ENCODE measurements at regions not wholly inside any gene's neighbourhood (a gene's known extent, or its start where the extent isn't known, plus 50 kb on each side); places are given as distances from the start of the nearest gene placed in this dataset.

DNA sequence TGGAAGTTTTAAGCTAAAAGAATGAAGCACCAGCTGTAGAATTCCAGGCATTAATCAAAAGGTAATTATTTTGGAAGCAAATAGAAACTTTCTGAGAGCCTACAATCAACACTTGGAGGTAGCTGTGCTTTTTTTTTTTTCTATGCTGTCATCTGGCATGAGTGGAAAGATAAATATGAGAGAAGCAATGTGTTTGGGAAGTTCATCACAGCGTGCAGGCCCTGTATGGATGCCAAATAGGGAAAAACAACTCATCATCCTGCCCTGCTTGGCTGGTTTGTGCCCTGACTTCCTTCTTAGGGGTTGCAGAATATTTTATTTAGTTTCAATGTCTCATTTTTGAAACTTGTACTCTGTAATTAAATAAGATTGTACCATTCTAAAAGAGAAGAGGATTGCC lies 437.4 kb downstream of the PIK3C3 start:
- Histone ChIP-seq H3K79me2 (ENCODE audit: insufficient read depth, low read length) (no peaks in the 10 kb centered on the region), H3K9me3 (ENCODE audit: insufficient read depth, low read depth, low read length) (no peaks in the 10 kb centered on the region), H3K4me3 (ENCODE audit: low read length, poor library complexity, severe bottlenecking) (no peak overlapping the region), H3K36me3 (ENCODE audit: insufficient read depth, low read length) (no peaks in the 10 kb centered on the region), H3K9me2 (replicated peaks; ENCODE audit: low read depth, low read length) (no peaks in the 10 kb centered on the region), H3F3A (ENCODE audit: low read depth) (no peaks in the 10 kb centered on the region), H3K9ac (ENCODE audit: low read depth, low read length, poor library complexity, severe bottlenecking) (no peak overlapping the region), H3K4me1 (ENCODE audit: insufficient read depth, low read length, poor library complexity, severe bottlenecking) (no peaks in the 10 kb centered on the region), H3K27me3 (ENCODE audit: insufficient read depth, low read length, poor library complexity, severe bottlenecking) (no peaks in the 10 kb centered on the region), H4K20me1 (ENCODE audit: insufficient read depth, low read length, poor library complexity, severe bottlenecking) (no peaks in the 10 kb centered on the region), H3K4me2 (ENCODE audit: low read depth, low read length, poor library complexity, severe bottlenecking) (no peak overlapping the region), H2AFZ (ENCODE audit: low read length) (no peak overlapping the region)
- TF ChIP-seq, protein P1, sequence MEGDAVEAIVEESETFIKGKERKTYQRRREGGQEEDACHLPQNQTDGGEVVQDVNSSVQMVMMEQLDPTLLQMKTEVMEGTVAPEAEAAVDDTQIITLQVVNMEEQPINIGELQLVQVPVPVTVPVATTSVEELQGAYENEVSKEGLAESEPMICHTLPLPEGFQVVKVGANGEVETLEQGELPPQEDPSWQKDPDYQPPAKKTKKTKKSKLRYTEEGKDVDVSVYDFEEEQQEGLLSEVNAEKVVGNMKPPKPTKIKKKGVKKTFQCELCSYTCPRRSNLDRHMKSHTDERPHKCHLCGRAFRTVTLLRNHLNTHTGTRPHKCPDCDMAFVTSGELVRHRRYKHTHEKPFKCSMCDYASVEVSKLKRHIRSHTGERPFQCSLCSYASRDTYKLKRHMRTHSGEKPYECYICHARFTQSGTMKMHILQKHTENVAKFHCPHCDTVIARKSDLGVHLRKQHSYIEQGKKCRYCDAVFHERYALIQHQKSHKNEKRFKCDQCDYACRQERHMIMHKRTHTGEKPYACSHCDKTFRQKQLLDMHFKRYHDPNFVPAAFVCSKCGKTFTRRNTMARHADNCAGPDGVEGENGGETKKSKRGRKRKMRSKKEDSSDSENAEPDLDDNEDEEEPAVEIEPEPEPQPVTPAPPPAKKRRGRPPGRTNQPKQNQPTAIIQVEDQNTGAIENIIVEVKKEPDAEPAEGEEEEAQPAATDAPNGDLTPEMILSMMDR (conservative IDR thresholded peaks at IDR 0.05; ENCODE audit: low read length): no peak

DNA sequence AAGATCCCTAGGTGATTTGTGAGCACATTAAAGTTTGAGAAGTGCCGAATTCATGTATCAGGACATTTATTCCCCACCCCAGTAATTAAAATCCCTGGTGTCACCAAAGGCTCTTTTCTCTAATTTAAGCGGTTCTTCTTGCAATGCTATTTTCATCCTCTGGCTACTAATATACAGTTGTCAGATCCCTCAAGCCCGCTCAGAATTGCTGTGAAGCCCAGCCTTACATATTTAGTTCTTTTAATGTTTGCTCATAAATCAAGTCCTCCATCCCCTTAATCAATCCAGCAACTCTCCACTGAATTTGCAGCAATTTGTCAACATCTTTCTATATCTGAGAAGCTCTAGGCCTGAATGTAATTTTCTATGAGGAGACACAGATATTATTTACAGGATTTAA lies 437.9 kb downstream of the PIK3C3 start:
- H4K20me1 ChIP-seq (ENCODE audit: insufficient read depth, low read length, poor library complexity, severe bottlenecking): no peaks in the 10 kb centered on the region
- no peak overlapping the region for H3K9ac ChIP-seq (ENCODE audit: low read depth, low read length, poor library complexity, severe bottlenecking)
- H3K4me3 ChIP-seq (ENCODE audit: low read length, poor library complexity, severe bottlenecking): no peak overlapping the region
- no peaks in the 10 kb centered on the region for H3K27me3 ChIP-seq (ENCODE audit: insufficient read depth, low read length, poor library complexity, severe bottlenecking)
- H3K79me2 ChIP-seq (ENCODE audit: insufficient read depth, low read length): no peaks in the 10 kb centered on the region
- H3K9me2 ChIP-seq (replicated peaks; ENCODE audit: low read depth, low read length): no peaks in the 10 kb centered on the region
- no peaks in the 10 kb centered on the region for H3K4me1 ChIP-seq (ENCODE audit: insufficient read depth, low read length, poor library complexity, severe bottlenecking)
- no peak overlapping the region for H3K4me2 ChIP-seq (ENCODE audit: low read depth, low read length, poor library complexity, severe bottlenecking)
- TF ChIP-seq, protein P1 (conservative IDR thresholded peaks at IDR 0.05; ENCODE audit: low read length): no peak
- no peak for TF ChIP-seq EZH2phosphoT487 (IDR thresholded peaks at IDR 0.05; ENCODE audit: borderline replicate concordance)
- H2AFZ ChIP-seq (ENCODE audit: low read length): no peak overlapping the region
- H3K36me3 ChIP-seq (ENCODE audit: insufficient read depth, low read length): no peaks in the 10 kb centered on the region
- H3F3A ChIP-seq (ENCODE audit: low read depth): no peaks in the 10 kb centered on the region
- H3K9me3 ChIP-seq (ENCODE audit: insufficient read depth, low read depth, low read length): no peaks in the 10 kb centered on the region

GRCh38 chr18:42394238-42394637 lies 439.2 kb downstream of the PIK3C3 start:
- TF ChIP-seq, protein P1 (conservative IDR thresholded peaks at IDR 0.05; ENCODE audit: low read length): no peak
- no peak for TF ChIP-seq EZH2phosphoT487 (IDR thresholded peaks at IDR 0.05; ENCODE audit: borderline replicate concordance)
- no peaks in the 10 kb centered on the region for H3K27me3 ChIP-seq (ENCODE audit: insufficient read depth, low read length, poor library complexity, severe bottlenecking)

More at GRCh38 chr18:42394238-42394637, 439.2 kb downstream of the PIK3C3 start:
- no peaks in the 10 kb centered on the region for H3K4me1 ChIP-seq (ENCODE audit: insufficient read depth, low read length, poor library complexity, severe bottlenecking)
- H3K9me2 ChIP-seq (replicated peaks; ENCODE audit: low read depth, low read length): no peaks in the 10 kb centered on the region
- H3F3A ChIP-seq (ENCODE audit: low read depth): no peaks in the 10 kb centered on the region
- H2AFZ ChIP-seq (ENCODE audit: low read length): no peak overlapping the region
- no peaks in the 10 kb centered on the region for H3K79me2 ChIP-seq (ENCODE audit: insufficient read depth, low read length)
- no peaks in the 10 kb centered on the region for H4K20me1 ChIP-seq (ENCODE audit: insufficient read depth, low read length, poor library complexity, severe bottlenecking)
- no peak overlapping the region for H3K4me3 ChIP-seq (ENCODE audit: low read length, poor library complexity, severe bottlenecking)
- no peak overlapping the region for H3K9ac ChIP-seq (ENCODE audit: low read depth, low read length, poor library complexity, severe bottlenecking)
- no peaks in the 10 kb centered on the region for H3K9me3 ChIP-seq (ENCODE audit: insufficient read depth, low read depth, low read length)
- no peaks in the 10 kb centered on the region for H3K36me3 ChIP-seq (ENCODE audit: insufficient read depth, low read length)
- H3K4me2 ChIP-seq (ENCODE audit: low read depth, low read length, poor library complexity, severe bottlenecking): no peak overlapping the region
